ENCODE measurements at regions not wholly inside any gene's neighbourhood (a gene's known extent, or its start where the extent isn't known, plus 50 kb on each side); places are given as distances from the start of the nearest gene placed in this dataset.

GRCh38 chr7:25864511-25864910, 287.5 kb upstream of the NFE2L3 start:
- no peak for TF ChIP-seq CTCF (IDR thresholded peaks at IDR 0.05; ENCODE audit: insufficient read depth, low read depth, low read length, missing control alignments)

GRCh38 chr7:25864943-25865751, 286.9 kb upstream of the NFE2L3 start:
- H3K4me3 ChIP-seq (ENCODE audit: low read length), result no peak overlapping the region
- DNase-seq (ENCODE audit: low read depth), result no peak
- TF ChIP-seq CTCF (IDR thresholded peaks at IDR 0.05; ENCODE audit: insufficient read depth, low read depth, low read length, missing control alignments), result no peak

More at GRCh38 chr7:25864511-25864910, 287.5 kb upstream of the NFE2L3 start:
- no peak overlapping the region for H3K4me3 ChIP-seq (ENCODE audit: low read length)
- no peak for DNase-seq (ENCODE audit: low read depth)

- no peak for TF ChIP-seq CTCF (IDR thresholded peaks at IDR 0.05; ENCODE audit: insufficient read depth, low read depth, low read length, missing control alignments)
- no peak overlapping the region for H3K4me3 ChIP-seq (ENCODE audit: low read length)
- DNase-seq (ENCODE audit: low read depth), result no peak
These were observed 283.5 kb upstream of the NFE2L3 start for GRCh38 chr7:25868509-25868908.

GRCh38 chr7:25870574-25870973, 281.4 kb upstream of the NFE2L3 start:
- no peak for DNase-seq (ENCODE audit: low read depth)
- H3K4me3 ChIP-seq (ENCODE audit: low read length), result no peak overlapping the region
- TF ChIP-seq CTCF (IDR thresholded peaks at IDR 0.05; ENCODE audit: insufficient read depth, low read depth, low read length, missing control alignments), result no peak

- no peak overlapping the region for H3K4me3 ChIP-seq (ENCODE audit: low read length)
- no peak for TF ChIP-seq CTCF (IDR thresholded peaks at IDR 0.05; ENCODE audit: insufficient read depth, low read depth, low read length, missing control alignments)
- no peak for DNase-seq (ENCODE audit: low read depth)
These were observed 275.9 kb upstream of the NFE2L3 start for GRCh38 chr7:25876092-25876491.

GRCh38 chr7:25877802-25878789, 273.9 kb upstream of the NFE2L3 start:
- no peak for DNase-seq (ENCODE audit: low read depth)
- no peak for TF ChIP-seq CTCF (IDR thresholded peaks at IDR 0.05; ENCODE audit: insufficient read depth, low read depth, low read length, missing control alignments)
- H3K4me3 ChIP-seq (ENCODE audit: low read length), result no peak overlapping the region
